Left hindlimb (tissue), 1 donor: ENCODE measurements at regions not wholly inside any gene's neighbourhood (a gene's known extent, or its start where the extent isn't known, plus 50 kb on each side); places are given as distances from the start of the nearest gene placed in this dataset.
"Not testable (repeated sequence)": the region's sequence is repeated elsewhere in the genome, so short reads cannot be mapped to it uniquely, and the experiment has no call there.

Experiments
- DNase-seq: peaks from one replicate; pipeline ENCODE4 v3.0.0-alpha.2; 2018

- no peak for DNase-seq
Observed at GRCh38 chr10:105605918-105606317, 964.8 kb downstream of the SORCS3 start.

GRCh38 chr10:105605104-105605503 lies 964.0 kb downstream of the SORCS3 start:
- DNase-seq: no peak

- DNase-seq: no peak
Observed at GRCh38 chr10:105598207-105598606, 957.1 kb downstream of the SORCS3 start.

GRCh38 chr10:105597312-105597711 lies 956.2 kb downstream of the SORCS3 start:
- no peak for DNase-seq

- DNase-seq: no peak
Observed at GRCh38 chr10:105596749-105597148, 955.7 kb downstream of the SORCS3 start.

GRCh38 chr10:105594296-105594695 lies 953.2 kb downstream of the SORCS3 start:
- no peak for DNase-seq

GRCh38 chr10:105592468-105592867 lies 951.4 kb downstream of the SORCS3 start:
- no peak for DNase-seq

- DNase-seq: no peak
Observed at GRCh38 chr10:105586451-105587098, 945.5 kb downstream of the SORCS3 start.

- DNase-seq: no peak
Observed at GRCh38 chr10:105585753-105586152, 944.7 kb downstream of the SORCS3 start.

GRCh38 chr10:105585171-105585570 lies 944.1 kb downstream of the SORCS3 start:
- DNase-seq: no peak

- DNase-seq: no peak
Observed at GRCh38 chr10:105579112-105579511, 938.0 kb downstream of the SORCS3 start.

- no peak for DNase-seq
Observed at GRCh38 chr10:105577865-105578607, 936.9 kb downstream of the SORCS3 start.

GRCh38 chr10:105559333-105560097 lies 918.4 kb downstream of the SORCS3 start:
- DNase-seq: no peak

- DNase-seq: not testable (repeated sequence)
Observed at GRCh38 chr10:105550453-105550852, 909.4 kb downstream of the SORCS3 start.

GRCh38 chr10:105549731-105550130 lies 908.6 kb downstream of the SORCS3 start:
- DNase-seq: no peak

GRCh38 chr10:105545101-105545500 lies 904.0 kb downstream of the SORCS3 start:
- no peak for DNase-seq

GRCh38 chr10:105540381-105540780 lies 899.3 kb downstream of the SORCS3 start:
- no peak for DNase-seq

- no peak for DNase-seq
Observed at GRCh38 chr10:105538874-105539273, 897.8 kb downstream of the SORCS3 start.

GRCh38 chr10:105535478-105535877 lies 894.4 kb downstream of the SORCS3 start:
- DNase-seq: no peak

- no peak for DNase-seq
Observed at GRCh38 chr10:105534086-105534485, 893.0 kb downstream of the SORCS3 start.

- DNase-seq: no peak
Observed at GRCh38 chr10:105516511-105516910, 875.4 kb downstream of the SORCS3 start.

- no peak for DNase-seq
Observed at GRCh38 chr10:105514106-105514505, 873.0 kb downstream of the SORCS3 start.

GRCh38 chr10:105509517-105509916 lies 868.4 kb downstream of the SORCS3 start:
- DNase-seq: no peak

GRCh38 chr10:105506262-105506661 lies 865.2 kb downstream of the SORCS3 start:
- no peak for DNase-seq
